C1 segment of cervical spinal cord (tissue), 14 donors: ENCODE measurements at regions not wholly inside any gene's neighbourhood (a gene's known extent, or its start where the extent isn't known, plus 50 kb on each side); places are given as distances from the start of the nearest gene placed in this dataset.

Experiments used
- DNase-seq, 14 donors: peaks; one replicate each; lab custom pipeline; 2025; lab: John Stamatoyannopoulos, UW

- peak in 8 of 14 donors; percentile 4 to 35 (median 16) for DNase-seq
Measured at GRCh38 chr2:236715491-236715961, 145.9 kb downstream of the ACKR3 start.

- DNase-seq, result no peak
Measured at GRCh38 chr2:236717120-236717519, 147.5 kb downstream of the ACKR3 start.

- no peak for DNase-seq
Measured at GRCh38 chr2:236717729-236718128, 148.1 kb downstream of the ACKR3 start.

GRCh38 chr2:236718207-236718992 is 148.8 kb downstream of the ACKR3 start:
- DNase-seq, result no peak

- no peak for DNase-seq
Measured at GRCh38 chr2:236719192-236719635, 149.6 kb downstream of the ACKR3 start.

GRCh38 chr2:236720974-236721540 is 151.4 kb downstream of the ACKR3 start:
- no peak for DNase-seq

GRCh38 chr2:236724200-236724599 is 154.6 kb downstream of the ACKR3 start:
- no peak for DNase-seq

GRCh38 chr2:236726701-236727450 is 157.3 kb downstream of the ACKR3 start:
- DNase-seq, result no peak

GRCh38 chr2:236728916-236729670 is 159.5 kb downstream of the ACKR3 start:
- DNase-seq, result peak in 1 of 14 donors; percentile 23

- DNase-seq, result no peak
Measured at GRCh38 chr2:236730393-236730792, 160.8 kb downstream of the ACKR3 start.

- DNase-seq, result peak in 9 of 14 donors; percentile 7 to 84 (median 37)
Measured at GRCh38 chr2:236731767-236732580, 162.3 kb downstream of the ACKR3 start.

- no peak for DNase-seq
Measured at GRCh38 chr2:236733156-236733555, 163.5 kb downstream of the ACKR3 start.

GRCh38 chr2:236735825-236736238 is 166.2 kb downstream of the ACKR3 start:
- DNase-seq, result no peak

- no peak for DNase-seq
Measured at GRCh38 chr2:236738030-236738429, 168.4 kb downstream of the ACKR3 start.

GRCh38 chr2:236738896-236739295 is 169.3 kb downstream of the ACKR3 start:
- no peak for DNase-seq

GRCh38 chr2:236739663-236740062 is 170.0 kb downstream of the ACKR3 start:
- no peak for DNase-seq

GRCh38 chr2:236740506-236740905 is 170.9 kb downstream of the ACKR3 start:
- DNase-seq, result no peak

- DNase-seq, result no peak
Measured at GRCh38 chr2:236743039-236743920, 173.7 kb downstream of the ACKR3 start.

GRCh38 chr2:236743921-236744280 is 174.3 kb downstream of the ACKR3 start:
- DNase-seq, result no peak

- no peak for DNase-seq
Measured at GRCh38 chr2:236744281-236744705, 174.7 kb downstream of the ACKR3 start.
